IMR-90 (cell line): ENCODE measurements at regions not wholly inside any gene's neighbourhood (a gene's known extent, or its start where the extent isn't known, plus 50 kb on each side); places are given as distances from the start of the nearest gene placed in this dataset.

ENCODE experiments used
- ATAC-seq: fragments of 200-7000 bp; cut with Tn5 transposase; 2 replicates; pipeline ENCODE4 v1.9.1; 2020; ENCODE audit warnings: low read depth, mild to moderate bottlenecking, moderate library complexity
- BruUV-seq: library from RNA; stranded (reverse); fragments of 400-500 nt; replicated peaks from 2 replicates; lab custom pipeline; 2021; lab: Mats Ljungman, UMichigan
- CTCF ChIA-PET: fragments of 300-600 bp; formaldehyde crosslinking; extraction: SDS; loops from one replicate; lab custom pipeline; 2021; ENCODE audit warnings: antibody characterized with exemption; lab: Yijun Ruan, JAX
- POLR2A ChIA-PET: fragments of 300-600 bp; sonication (Branson Sonifier 250); formaldehyde crosslinking; loops from one replicate; lab custom pipeline; 2022; ENCODE audit warnings: antibody characterized with exemption; ENCODE audit not compliant: unreplicated experiment; lab: Charles Lee
- DNase-seq: peaks from one replicate; pipeline ENCODE4 v3.0.0; 2013
- H2AFZ ChIP-seq: replicated peaks from 2 replicates; pipeline ENCODE3; 2013; ENCODE audit warnings: low read length, mild to moderate bottlenecking; ENCODE audit not compliant: poor library complexity
- H2AK5ac ChIP-seq: 2 replicates; pipeline ENCODE4 v1.6.1; 2013; ENCODE audit warnings: low read depth, low read length, inconsistent platforms
- H2AK9ac ChIP-seq: replicated peaks from 2 replicates; pipeline ENCODE3; 2013; ENCODE audit warnings: mild to moderate bottlenecking, low read depth, low read length, moderate library complexity; ENCODE audit not compliant: poor library complexity
- H2BK120ac ChIP-seq: 2 replicates; pipeline ENCODE4 v1.6.1; 2013; ENCODE audit warnings: low read depth, low read length, inconsistent platforms
- H2BK15ac ChIP-seq: 3 replicates; pipeline ENCODE4 v1.6.1; 2013; ENCODE audit warnings: low read depth, low read length, inconsistent platforms
- H2BK20ac ChIP-seq: 2 replicates; pipeline ENCODE4 v1.6.1; 2013; ENCODE audit warnings: low read depth, mild to moderate bottlenecking, inconsistent platforms, low read length, moderate library complexity
- H2BK5ac ChIP-seq: 2 replicates; pipeline ENCODE4 v1.6.1; 2013; ENCODE audit warnings: mild to moderate bottlenecking, low read depth, low read length, inconsistent platforms; ENCODE audit not compliant: poor library complexity, severe bottlenecking
- H3K14ac ChIP-seq: replicated peaks from 2 replicates; pipeline ENCODE4 v1.6.1; 2013; ENCODE audit warnings: low read depth, low read length, inconsistent platforms
- H3K18ac ChIP-seq: 2 replicates; pipeline ENCODE4 v1.6.1; 2013; ENCODE audit warnings: low read depth, low read length, control low read depth
- H3K23ac ChIP-seq: 2 replicates; pipeline ENCODE4 v1.6.1; 2013; ENCODE audit warnings: low read depth, low read length, inconsistent platforms
- H3K27ac ChIP-seq: 2 replicates; pipeline ENCODE4 v1.5.1; 2013; ENCODE audit warnings: mild to moderate bottlenecking, control low read depth, low read length; ENCODE audit not compliant: insufficient read depth
- H3K27me3 ChIP-seq: 2 replicates; pipeline ENCODE4 v1.6.1; 2013; ENCODE audit warnings: low read length; ENCODE audit not compliant: control insufficient read depth, insufficient read depth
- H3K36me3 ChIP-seq: 2 replicates; pipeline ENCODE4 v1.6.1; 2013; ENCODE audit warnings: low read length, mixed read lengths; ENCODE audit not compliant: control insufficient read depth, insufficient read depth
- H3K4ac ChIP-seq: 2 replicates; pipeline ENCODE4 v1.6.1; 2013; ENCODE audit warnings: low read depth, low read length, inconsistent platforms
- H3K4me1 ChIP-seq: 2 replicates; pipeline ENCODE4 v1.6.1; 2013; ENCODE audit warnings: low read length, mixed read lengths; ENCODE audit not compliant: control insufficient read depth, insufficient read depth
- H3K4me2 ChIP-seq: 2 replicates; pipeline ENCODE4 v1.6.1; 2013; ENCODE audit warnings: low read depth, mild to moderate bottlenecking, control low read depth, low read length, moderate library complexity
- H3K4me3 ChIP-seq: 2 replicates; pipeline ENCODE4 v1.5.1; 2013; ENCODE audit warnings: low read depth, mild to moderate bottlenecking, control low read depth, low read length, moderate library complexity; ENCODE audit not compliant: insufficient read depth
- H3K56ac ChIP-seq: 2 replicates; pipeline ENCODE4 v1.6.1; 2013; ENCODE audit warnings: low read length, inconsistent platforms; ENCODE audit not compliant: insufficient read depth; ENCODE audit errors: extremely low read depth
- H3K79me1 ChIP-seq, 2 experiments: 2 replicates each; pipeline ENCODE4 v1.6.1; 2013; ENCODE audit warnings: low read length in 2 of 2, inconsistent platforms in 1 of 2, low read depth in 1 of 2
- H3K9ac ChIP-seq: 2 replicates; pipeline ENCODE4 v1.6.1; 2013; ENCODE audit warnings: low read depth, low read length, control low read depth
- H3K9me1 ChIP-seq: 2 replicates; pipeline ENCODE4 v1.6.1; 2013; ENCODE audit warnings: low read length, inconsistent platforms; ENCODE audit not compliant: insufficient read depth
- H3K9me3 ChIP-seq: 2 replicates; pipeline ENCODE4 v1.6.1; 2013; ENCODE audit warnings: low read length; ENCODE audit not compliant: control insufficient read depth, insufficient read depth
- H4K20me1 ChIP-seq: 2 replicates; pipeline ENCODE4 v1.6.1; 2013; ENCODE audit warnings: low read length, inconsistent platforms; ENCODE audit not compliant: insufficient read depth
- H4K5ac ChIP-seq: 2 replicates; pipeline ENCODE4 v1.6.1; 2013; ENCODE audit warnings: mild to moderate bottlenecking, low read depth, low read length, control low read depth
- H4K8ac ChIP-seq, 2 experiments: 2 replicates each; pipeline ENCODE4 v1.6.1; 2013; ENCODE audit warnings: low read depth in 2 of 2, low read length in 2 of 2, control low read depth in 1 of 2, inconsistent platforms in 1 of 2
- H4K91ac ChIP-seq: 2 replicates; pipeline ENCODE4 v1.6.1; 2013; ENCODE audit warnings: low read depth, low read length, inconsistent platforms; ENCODE audit not compliant: insufficient read depth
- BHLHE40 ChIP-seq: fragments of 150-350 bp; IDR thresholded peaks from 2 replicates; pipeline ENCODE4 v1.6.1; 2016; ENCODE audit warnings: mild to moderate bottlenecking, low read depth, low read length
- CEBPB ChIP-seq: IDR thresholded peaks from 2 replicates; pipeline ENCODE4 v1.6.1; 2012; ENCODE audit warnings: low read depth, low read length, improper control_type of control experiment
- CHD1 ChIP-seq: IDR thresholded peaks from 2 replicates; pipeline ENCODE4 v1.6.1; 2012; ENCODE audit warnings: low read depth, low read length, improper control_type of control experiment
- CTCF ChIP-seq: conservative IDR thresholded peaks from 2 replicates; pipeline ENCODE4 v1.5.1; 2012; ENCODE audit warnings: mild to moderate bottlenecking, low read depth, low read length, improper control_type of control experiment
- ELK1 ChIP-seq: fragments of 150-350 bp; IDR thresholded peaks from 2 replicates; pipeline ENCODE4 v1.6.1; 2016; ENCODE audit warnings: low read depth, mild to moderate bottlenecking, low read length, moderate library complexity, borderline replicate concordance
- FOS ChIP-seq: fragments of 150-350 bp; IDR thresholded peaks from 2 replicates; pipeline ENCODE4 v1.6.1; 2016; ENCODE audit warnings: low read depth, low read length
- MAFK ChIP-seq: IDR thresholded peaks from 2 replicates; pipeline ENCODE4 v1.6.1; 2012; ENCODE audit warnings: low read depth, low read length, improper control_type of control experiment
- MAZ ChIP-seq: IDR thresholded peaks from 2 replicates; pipeline ENCODE4 v1.6.1; 2012; ENCODE audit warnings: low read depth, mild to moderate bottlenecking, low read length, improper control_type of control experiment, moderate library complexity, borderline replicate concordance
- MXI1 ChIP-seq: IDR thresholded peaks from 2 replicates; pipeline ENCODE4 v1.6.1; 2012; ENCODE audit warnings: low read depth, mild to moderate bottlenecking, low read length, moderate library complexity, borderline replicate concordance
- NFE2L2 ChIP-seq: fragments of 150-350 bp; IDR thresholded peaks from 2 replicates; pipeline ENCODE4 v1.6.1; 2016; ENCODE audit warnings: low read depth, mild to moderate bottlenecking, low read length
- RAD21 ChIP-seq: IDR thresholded peaks from 2 replicates; pipeline ENCODE4 v1.6.1; 2012; ENCODE audit warnings: low read length, improper control_type of control experiment
- RCOR1 ChIP-seq: IDR thresholded peaks from 2 replicates; pipeline ENCODE4 v1.6.1; 2012; ENCODE audit warnings: mild to moderate bottlenecking, low read length, improper control_type of control experiment; ENCODE audit not compliant: insufficient replicate concordance
- RFX5 ChIP-seq: IDR thresholded peaks from 2 replicates; pipeline ENCODE4 v1.8.0; 2012; ENCODE audit warnings: low read depth, mild to moderate bottlenecking, low read length, moderate library complexity
- SMC3 ChIP-seq: fragments of 150-350 bp; IDR thresholded peaks from 2 replicates; pipeline ENCODE4 v1.6.1; 2016; ENCODE audit warnings: low read depth, mild to moderate bottlenecking, antibody characterized with exemption, low read length, moderate library complexity
- USF2 ChIP-seq: fragments of 150-350 bp; IDR thresholded peaks from 2 replicates; pipeline ENCODE4 v1.6.1; 2017; ENCODE audit warnings: mild to moderate bottlenecking, antibody characterized with exemption, low read length, low read depth
- WGBS, 2 experiments: methylation state at CpG; one replicate each; pipeline versions ENCODE4 v1.1.5 to v1.1.7; 2013; ENCODE audit warnings: missing lambda C conversion rate in 2 of 2; ENCODE audit not compliant: insufficient read length in 1 of 2; ENCODE audit errors: extremely low coverage in 2 of 2; 5-methylcytosine and 5-hydroxymethylcytosine counted together
- dilution Hi-C: fragments of 300-500 bp; cut with HindIII; formaldehyde crosslinking; loops from one replicate; pipeline ENCODE4 v1.14.3; 2018; ENCODE audit warnings: low sequenced_read_pairs; ENCODE audit not compliant: unreplicated experiment
- in situ Hi-C: fragments of 300-500 bp; cut with MboI; formaldehyde crosslinking; loops from 3 replicates; pipeline ENCODE4 v1.14.3; 2019; ENCODE audit warnings: low sequenced_read_pairs, inconsistent platforms, mixed read lengths
- intact Hi-C: fragments of 100-400 bp; cut with micrococcal nuclease; formaldehyde crosslinking; loops from 2 replicates; pipeline ENCODE4 v1.10.0; 2022

- no peak overlapping the region for H3K4me2 ChIP-seq
- no peak overlapping the region for H2BK120ac ChIP-seq
- ATAC-seq (no peak), DNase-seq (no peak)
- peaks cover 27% of the 10 kb centered on the region for H3K9me3 ChIP-seq
- dilution Hi-C loops: no loop called here
- no peak overlapping the region for H2BK5ac ChIP-seq
- no peak overlapping the region for H4K5ac ChIP-seq
- TF ChIP-seq MXI1 (no peak), NFE2L2 (no peak), RFX5 (no peak), MAZ (no peak), RCOR1 (no peak), BHLHE40 (no peak), MAFK (no peak), SMC3 (no peak), USF2 (no peak), CEBPB (no peak), CTCF (no peak), RAD21 (no peak), FOS (no peak), CHD1 (no peak), ELK1 (no peak)
- no peak overlapping the region for H2AK9ac ChIP-seq
- H3K4me1 ChIP-seq: no peaks in the 10 kb centered on the region
- no peak overlapping the region for H2BK15ac ChIP-seq
- no peak overlapping the region for H3K14ac ChIP-seq
- no peak overlapping the region for H3K4ac ChIP-seq
- no peak overlapping the region for H4K8ac ChIP-seq
- H4K91ac ChIP-seq: no peak overlapping the region
- H3K9ac ChIP-seq: no peak overlapping the region
- CTCF ChIA-PET: no interaction called here
- no peak overlapping the region for H2AFZ ChIP-seq
- H2AK5ac ChIP-seq: no peak overlapping the region
- no peaks in the 10 kb centered on the region for H4K20me1 ChIP-seq
- H3K36me3 ChIP-seq: no peaks in the 10 kb centered on the region
- H3K56ac ChIP-seq: no peak overlapping the region
- no peak overlapping the region for H3K23ac ChIP-seq
- in situ Hi-C loops: no loop called here
- no peak overlapping the region for H3K27ac ChIP-seq
- H3K18ac ChIP-seq: no peak overlapping the region
- H3K4me3 ChIP-seq: no peak overlapping the region
- no peak overlapping the region for H2BK20ac ChIP-seq
- H3K27me3 ChIP-seq: no peaks in the 10 kb centered on the region
- BruUV-seq: no TSS peak
- no peaks in the 10 kb centered on the region for H3K79me1 ChIP-seq
- intact Hi-C loops: no loop called here
- POLR2A ChIA-PET: no interaction called here
- no CpG with 5 or more reads among the region's 5 CpGs for WGBS, 2 experiments
- no peaks in the 10 kb centered on the region for H3K9me1 ChIP-seq
These were observed 58.7 kb upstream of the ZNF354B start for GRCh38 chr5:178801021-178801420.
